GM12873 (cell line): ENCODE measurements at regions not wholly inside any gene's neighbourhood (a gene's known extent, or its start where the extent isn't known, plus 50 kb on each side); places are given as distances from the start of the nearest gene placed in this dataset.

Experiments used
- CTCF ChIP-seq: IDR thresholded peaks from 2 replicates; pipeline ENCODE4 v1.5.1; 2012; ENCODE audit warnings: low read depth, mild to moderate bottlenecking, moderate library complexity, low read length, control low read depth; ENCODE audit not compliant: insufficient read depth; ENCODE audit errors: missing control alignments

GRCh38 chr4:136412708-136413107 lies 1119.6 kb downstream of the PCDH18 start:
- TF ChIP-seq CTCF: no peak

DNA sequence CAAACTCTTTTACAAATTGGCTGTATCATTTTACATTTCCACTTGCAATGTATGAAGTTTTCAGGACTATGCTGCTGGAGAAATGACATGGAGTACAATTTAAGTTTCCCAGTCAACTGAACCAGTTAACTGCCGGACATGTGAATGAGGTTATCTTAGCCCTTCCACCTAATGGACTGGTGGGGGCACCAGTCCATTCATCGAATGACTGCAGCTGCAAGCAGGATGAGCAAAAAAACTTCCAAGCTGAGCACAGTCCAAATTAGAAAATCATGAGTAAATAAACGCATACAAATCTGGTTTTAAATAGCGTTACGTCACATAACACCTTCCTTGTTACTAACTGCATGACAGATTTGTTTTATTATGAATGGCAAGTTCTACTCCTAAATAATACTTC lies 1131.5 kb downstream of the PCDH18 start:
- no peak for TF ChIP-seq CTCF

DNA sequence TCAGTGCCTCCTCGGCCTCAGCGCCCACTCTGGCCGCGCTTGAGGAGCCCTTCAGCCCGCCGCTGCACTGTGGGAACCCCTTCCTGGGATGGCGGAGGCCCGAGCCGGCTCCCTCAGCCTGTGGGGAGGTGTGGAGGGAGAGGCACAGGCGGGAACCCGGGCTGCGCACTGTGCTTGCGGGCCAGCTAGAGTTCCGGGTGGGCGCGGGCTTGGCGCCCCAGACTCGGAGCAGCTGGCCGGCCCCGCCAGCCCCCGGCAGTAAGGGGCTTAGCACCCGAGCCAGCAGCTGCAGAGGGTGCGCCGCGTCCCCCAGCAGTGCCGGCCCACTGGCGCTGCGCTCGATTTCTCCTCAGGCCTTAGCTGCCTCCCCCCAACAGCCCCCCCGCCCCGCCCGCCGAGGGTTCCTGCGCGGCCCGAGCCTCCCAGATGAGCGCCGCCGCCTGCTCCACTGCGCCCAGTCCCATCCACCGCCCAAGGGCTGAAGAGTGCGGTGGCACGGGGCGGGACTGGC lies 1137.0 kb downstream of the PCDH18 start:
- no peak for TF ChIP-seq CTCF

- no peak for TF ChIP-seq CTCF
These were observed 1139.7 kb downstream of the PCDH18 start for GRCh38 chr4:136392576-136392975.

DNA sequence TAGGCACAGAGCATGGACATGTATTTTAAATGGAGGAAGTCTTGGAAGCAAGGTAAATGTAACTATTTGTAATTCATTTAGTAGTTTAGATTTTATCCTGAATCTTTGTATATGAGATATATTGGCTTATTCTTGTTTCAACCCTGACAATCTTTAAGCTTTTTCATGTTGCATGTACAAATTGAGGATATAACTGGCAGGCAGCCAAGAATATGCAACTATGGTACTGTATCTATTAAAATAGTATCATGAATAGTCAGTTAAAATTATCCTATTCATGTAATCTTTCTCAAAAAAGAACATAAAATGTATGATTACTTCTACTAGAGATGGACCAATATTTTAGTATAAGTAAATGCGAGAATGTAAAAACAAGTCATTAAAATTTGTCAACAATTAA lies 1141.5 kb downstream of the PCDH18 start:
- no peak for TF ChIP-seq CTCF

DNA sequence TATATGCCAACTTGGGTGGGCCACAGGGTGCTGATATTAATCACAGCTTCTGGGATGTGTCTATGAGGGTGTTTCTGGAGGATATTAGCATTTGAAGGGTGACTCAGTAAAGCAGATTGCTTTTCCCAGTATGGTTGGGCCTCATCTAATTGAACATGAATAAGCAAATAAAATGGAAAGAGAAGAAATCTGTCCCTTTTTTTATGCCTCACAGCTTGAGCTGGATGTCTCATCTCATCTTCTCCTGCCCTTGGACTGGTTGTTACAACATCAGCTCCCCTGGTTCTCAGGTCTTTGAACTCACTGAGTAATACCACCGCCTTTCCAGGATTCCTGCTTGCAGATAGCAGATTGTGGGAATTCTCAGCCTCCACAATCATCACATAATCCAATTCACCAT lies 1149.2 kb downstream of the PCDH18 start:
- TF ChIP-seq CTCF: no peak

- no peak for TF ChIP-seq CTCF
These were observed 1161.1 kb downstream of the PCDH18 start for GRCh38 chr4:136371231-136371630.

DNA sequence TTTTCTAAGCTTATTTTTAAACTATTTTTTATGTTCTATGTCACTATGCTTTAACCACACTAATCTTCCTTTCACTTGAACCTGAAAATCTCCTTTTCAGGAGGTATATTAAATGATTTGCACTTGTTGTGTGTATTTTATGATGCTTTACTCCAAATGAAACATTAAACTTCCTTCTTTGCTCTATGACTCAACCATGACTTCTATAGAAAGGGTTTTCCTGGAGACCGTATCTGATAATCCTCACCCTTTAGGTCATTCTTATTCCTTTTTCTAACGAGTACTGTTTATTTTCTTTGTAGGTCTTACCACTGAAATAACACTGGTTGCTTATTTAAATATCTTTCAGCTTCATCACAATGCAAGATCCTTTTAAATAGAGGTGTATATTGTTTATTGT lies 1163.2 kb downstream of the PCDH18 start:
- no peak for TF ChIP-seq CTCF
